ENCODE measurements at regions not wholly inside any gene's neighbourhood (a gene's known extent, or its start where the extent isn't known, plus 50 kb on each side); places are given as distances from the start of the nearest gene placed in this dataset.

DNA sequence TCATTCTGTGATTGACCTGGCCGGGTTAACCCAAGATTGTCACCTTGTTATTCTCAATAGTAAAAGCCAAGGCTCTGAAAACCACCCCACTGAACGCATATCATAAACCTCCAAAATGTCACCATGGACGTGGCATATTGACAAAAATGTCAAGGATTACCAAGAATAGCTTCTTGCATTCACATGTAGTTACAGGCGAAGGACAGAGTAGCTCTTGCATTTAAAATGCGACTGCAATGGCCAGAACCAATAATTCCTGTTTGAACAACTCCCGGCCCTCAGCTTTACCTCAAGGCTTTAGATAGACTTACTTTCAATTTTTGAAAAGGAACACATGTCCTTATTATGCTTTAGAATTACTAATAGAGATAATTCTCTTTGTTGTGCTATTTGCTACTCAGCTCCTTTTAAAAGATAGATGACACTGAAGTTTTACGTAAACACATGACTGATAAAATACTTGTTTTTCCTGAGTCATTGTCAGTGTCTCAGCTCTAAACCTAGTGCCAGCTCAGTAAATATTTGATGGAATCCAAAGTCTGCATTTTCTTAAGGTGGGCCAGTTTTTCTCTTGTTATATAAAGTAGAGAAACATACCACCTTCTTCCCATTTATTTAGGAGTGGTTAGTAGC, 66.3 kb downstream of the CLDN34 start:
- DNase-seq (ENCODE audit: low spot score): no peak

DNA sequence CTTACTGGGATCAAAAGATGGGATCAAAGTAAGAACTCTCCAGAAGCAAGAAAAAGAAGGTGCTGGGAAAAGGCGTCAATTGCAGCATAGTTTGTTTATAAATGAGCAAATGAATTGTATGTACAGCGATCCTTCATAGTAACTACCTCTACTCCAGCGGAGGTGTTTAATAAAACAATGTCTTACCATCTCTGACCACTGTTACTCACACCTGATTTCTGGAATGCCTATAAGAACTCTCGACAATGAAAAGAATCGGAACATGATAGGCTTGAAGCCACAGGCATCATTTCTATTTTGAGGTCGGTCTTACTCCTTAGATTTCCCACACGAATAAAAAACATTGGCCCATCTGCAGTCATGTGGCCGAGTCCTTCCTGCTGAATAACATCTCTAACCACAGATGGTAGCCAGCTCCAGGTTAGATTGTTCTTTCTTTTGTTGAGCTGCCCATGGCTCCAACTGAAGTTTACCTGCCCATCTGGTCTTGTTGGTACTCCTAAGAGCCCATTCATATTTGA, 67.6 kb downstream of the CLDN34 start:
- Histone ChIP-seq H3K4me1 (peaks cover 2% of the 10 kb centered on the region), H3F3A (ENCODE audit: low read depth) (no peaks in the 10 kb centered on the region), H2AFZ (replicated peaks) (no peak overlapping the region), H4K20me1 (ENCODE audit: low read depth) (no peaks in the 10 kb centered on the region), H3K27me3 (no peaks in the 10 kb centered on the region), H3K9me3 (ENCODE audit: low read depth) (no peaks in the 10 kb centered on the region), H3K4me3 (no peak overlapping the region), H3K36me3 (no peaks in the 10 kb centered on the region), H3K9ac (no peak overlapping the region), H3K79me2 (ENCODE audit: low read depth) (no peaks in the 10 kb centered on the region), H3K27ac (no peak overlapping the region), H3K4me2 (no peak overlapping the region)
- Mint-ChIP-seq H3K9me3 (peaks cover 57% of the 10 kb centered on the region), H3K4me1 (no peaks in the 10 kb centered on the region), H3K4me3 (no peak overlapping the region), H3K36me3 (peaks cover 21% of the 10 kb centered on the region), H3K27me3 (ENCODE audit: insufficient read depth, low read depth) (peaks cover 11% of the 10 kb centered on the region), H3K27ac (no peak overlapping the region)
- no peak for DNase-seq (ENCODE audit: low spot score)
- TF ChIP-seq, protein P1, sequence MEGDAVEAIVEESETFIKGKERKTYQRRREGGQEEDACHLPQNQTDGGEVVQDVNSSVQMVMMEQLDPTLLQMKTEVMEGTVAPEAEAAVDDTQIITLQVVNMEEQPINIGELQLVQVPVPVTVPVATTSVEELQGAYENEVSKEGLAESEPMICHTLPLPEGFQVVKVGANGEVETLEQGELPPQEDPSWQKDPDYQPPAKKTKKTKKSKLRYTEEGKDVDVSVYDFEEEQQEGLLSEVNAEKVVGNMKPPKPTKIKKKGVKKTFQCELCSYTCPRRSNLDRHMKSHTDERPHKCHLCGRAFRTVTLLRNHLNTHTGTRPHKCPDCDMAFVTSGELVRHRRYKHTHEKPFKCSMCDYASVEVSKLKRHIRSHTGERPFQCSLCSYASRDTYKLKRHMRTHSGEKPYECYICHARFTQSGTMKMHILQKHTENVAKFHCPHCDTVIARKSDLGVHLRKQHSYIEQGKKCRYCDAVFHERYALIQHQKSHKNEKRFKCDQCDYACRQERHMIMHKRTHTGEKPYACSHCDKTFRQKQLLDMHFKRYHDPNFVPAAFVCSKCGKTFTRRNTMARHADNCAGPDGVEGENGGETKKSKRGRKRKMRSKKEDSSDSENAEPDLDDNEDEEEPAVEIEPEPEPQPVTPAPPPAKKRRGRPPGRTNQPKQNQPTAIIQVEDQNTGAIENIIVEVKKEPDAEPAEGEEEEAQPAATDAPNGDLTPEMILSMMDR (IDR thresholded peaks at IDR 0.05): no peak
- no peak for TF ChIP-seq EZH2 (IDR thresholded peaks at IDR 0.05)
- no peak for TF ChIP-seq EZH2phosphoT487 (IDR thresholded peaks at IDR 0.05)

More for the DNA sequence above, 66.3 kb downstream of the CLDN34 start:
- Histone ChIP-seq H3K4me2 (no peak overlapping the region), H3K4me1 (no peaks in the 10 kb centered on the region), H3K4me3 (no peak overlapping the region), H3K27ac (no peak overlapping the region), H3K27me3 (no peaks in the 10 kb centered on the region), H3K9me3 (ENCODE audit: low read depth) (no peaks in the 10 kb centered on the region), H4K20me1 (ENCODE audit: low read depth) (no peaks in the 10 kb centered on the region), H3F3A (ENCODE audit: low read depth) (no peaks in the 10 kb centered on the region), H2AFZ (replicated peaks) (no peak overlapping the region), H3K79me2 (ENCODE audit: low read depth) (no peaks in the 10 kb centered on the region), H3K36me3 (no peaks in the 10 kb centered on the region), H3K9ac (no peak overlapping the region)
- peaks cover 53% of the 10 kb centered on the region for H3K9me3 Mint-ChIP-seq
- H3K27ac Mint-ChIP-seq: no peak overlapping the region
- peaks cover 11% of the 10 kb centered on the region for H3K27me3 Mint-ChIP-seq (ENCODE audit: insufficient read depth, low read depth)
- H3K36me3 Mint-ChIP-seq: peaks cover 20% of the 10 kb centered on the region
- no peak overlapping the region for H3K4me3 Mint-ChIP-seq
- TF ChIP-seq EZH2phosphoT487 (IDR thresholded peaks at IDR 0.05) (no peak), EZH2 (IDR thresholded peaks at IDR 0.05) (no peak)
- TF ChIP-seq, protein P1 (IDR thresholded peaks at IDR 0.05): no peak
- H3K4me1 Mint-ChIP-seq: no peaks in the 10 kb centered on the region

DNA sequence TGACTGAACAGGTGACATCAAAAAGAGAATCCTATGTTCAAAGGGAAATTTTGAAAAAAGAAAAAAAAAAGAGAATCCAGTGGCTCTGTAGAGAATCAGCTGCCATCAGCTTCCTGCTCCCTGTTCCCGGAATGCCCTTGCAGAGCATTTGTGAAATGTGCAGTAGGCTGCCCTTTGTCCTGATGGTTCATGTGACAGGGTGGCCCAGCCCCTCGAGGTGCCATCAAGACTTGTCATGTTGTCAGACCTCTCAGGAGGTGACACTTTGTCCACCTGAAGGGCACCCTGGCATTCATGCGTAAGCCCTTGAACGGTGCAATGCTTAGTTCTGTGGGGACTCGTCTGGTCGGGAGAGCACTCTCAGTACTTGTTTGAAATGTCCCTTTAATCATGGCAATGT, 71.4 kb downstream of the CLDN34 start:
- no peak overlapping the region for H3K4me3 ChIP-seq
- Mint-ChIP-seq H3K27me3 (ENCODE audit: insufficient read depth, low read depth) (peaks cover 11% of the 10 kb centered on the region), H3K36me3 (peaks cover 18% of the 10 kb centered on the region), H3K4me3 (no peak overlapping the region), H3K27ac (no peak overlapping the region), H3K4me1 (peaks cover 9% of the 10 kb centered on the region), H3K9me3 (peaks cover 55% of the 10 kb centered on the region)
- H3K4me2 ChIP-seq: no peak overlapping the region
- no peak overlapping the region for H2AFZ ChIP-seq (replicated peaks)
- H3K9ac ChIP-seq: no peak overlapping the region
- H3K79me2 ChIP-seq (ENCODE audit: low read depth): no peaks in the 10 kb centered on the region
- H4K20me1 ChIP-seq (ENCODE audit: low read depth): peaks cover 13% of the 10 kb centered on the region
- no peaks in the 10 kb centered on the region for H3K9me3 ChIP-seq (ENCODE audit: low read depth)
- no peak for DNase-seq (ENCODE audit: low spot score)
- H3K27ac ChIP-seq: no peak overlapping the region
- no peaks in the 10 kb centered on the region for H3K27me3 ChIP-seq
- TF ChIP-seq EZH2 (IDR thresholded peaks at IDR 0.05) (no peak), EZH2phosphoT487 (IDR thresholded peaks at IDR 0.05) (no peak)
- TF ChIP-seq, protein P1 (IDR thresholded peaks at IDR 0.05): no peak
- peaks cover 7% of the 10 kb centered on the region for H3K4me1 ChIP-seq
- no peaks in the 10 kb centered on the region for H3K36me3 ChIP-seq
- no peaks in the 10 kb centered on the region for H3F3A ChIP-seq (ENCODE audit: low read depth)
